GM21381 (cell line): ENCODE measurements at regions not wholly inside any gene's neighbourhood (a gene's known extent, or its start where the extent isn't known, plus 50 kb on each side); places are given as distances from the start of the nearest gene placed in this dataset.
"Not testable (repeated sequence)": the region's sequence is repeated elsewhere in the genome, so short reads cannot be mapped to it uniquely, and the experiment has no call there.

Source experiments
- ATAC-seq: cut with Tn5 transposase; IDR thresholded peaks from one replicate; pipeline ENCODE4 v1.9.1; 2021; ENCODE audit warnings: mild to moderate bottlenecking, moderate library complexity; ENCODE audit not compliant: unreplicated experiment

- ATAC-seq = no peak
Measured at GRCh38 chr3:110504401-110504800, 567.2 kb upstream of the NECTIN3 start.

GRCh38 chr3:110504901-110505300 lies 566.7 kb upstream of the NECTIN3 start:
- no peak for ATAC-seq

- no peak for ATAC-seq
Measured at GRCh38 chr3:110506890-110507289, 564.7 kb upstream of the NECTIN3 start.

GRCh38 chr3:110507570-110507969 lies 564.0 kb upstream of the NECTIN3 start:
- not testable (repeated sequence) for ATAC-seq

- ATAC-seq = no peak
Measured at GRCh38 chr3:110512961-110513360, 558.7 kb upstream of the NECTIN3 start.

- ATAC-seq = no peak
Measured at GRCh38 chr3:110518031-110518430, 553.6 kb upstream of the NECTIN3 start.

GRCh38 chr3:110519071-110519470 lies 552.5 kb upstream of the NECTIN3 start:
- ATAC-seq = no peak

GRCh38 chr3:110521019-110521418 lies 550.6 kb upstream of the NECTIN3 start:
- ATAC-seq = no peak

- not testable (repeated sequence) for ATAC-seq
Measured at GRCh38 chr3:110525558-110526064, 546.0 kb upstream of the NECTIN3 start.

GRCh38 chr3:110526777-110527727 lies 544.6 kb upstream of the NECTIN3 start:
- ATAC-seq = no peak

- ATAC-seq = no peak
Measured at GRCh38 chr3:110528305-110529121, 543.1 kb upstream of the NECTIN3 start.

- ATAC-seq = no peak
Measured at GRCh38 chr3:110530902-110531301, 540.7 kb upstream of the NECTIN3 start.

- no peak for ATAC-seq
Measured at GRCh38 chr3:110533089-110533488, 538.5 kb upstream of the NECTIN3 start.

- ATAC-seq = no peak
Measured at GRCh38 chr3:110542552-110543150, 529.0 kb upstream of the NECTIN3 start.

- ATAC-seq = no peak
Measured at GRCh38 chr3:110544730-110545129, 526.9 kb upstream of the NECTIN3 start.

- ATAC-seq = no peak
Measured at GRCh38 chr3:110550511-110550910, 521.1 kb upstream of the NECTIN3 start.

- ATAC-seq = no peak
Measured at GRCh38 chr3:110562621-110563020, 509.0 kb upstream of the NECTIN3 start.

- no peak for ATAC-seq
Measured at GRCh38 chr3:110564674-110565073, 506.9 kb upstream of the NECTIN3 start.

GRCh38 chr3:110567029-110567428 lies 504.6 kb upstream of the NECTIN3 start:
- no peak for ATAC-seq

- peak; percentile 67 for ATAC-seq
Measured at GRCh38 chr3:110568246-110568645, 503.4 kb upstream of the NECTIN3 start.

GRCh38 chr3:110569073-110569472 lies 502.5 kb upstream of the NECTIN3 start:
- ATAC-seq = peak; percentile 70
